ENCODE measurements at regions not wholly inside any gene's neighbourhood (a gene's known extent, or its start where the extent isn't known, plus 50 kb on each side); places are given as distances from the start of the nearest gene placed in this dataset.
A peak's percentile ranks its signal among the peaks of the same experiment; 100 is the strongest.

DNA sequence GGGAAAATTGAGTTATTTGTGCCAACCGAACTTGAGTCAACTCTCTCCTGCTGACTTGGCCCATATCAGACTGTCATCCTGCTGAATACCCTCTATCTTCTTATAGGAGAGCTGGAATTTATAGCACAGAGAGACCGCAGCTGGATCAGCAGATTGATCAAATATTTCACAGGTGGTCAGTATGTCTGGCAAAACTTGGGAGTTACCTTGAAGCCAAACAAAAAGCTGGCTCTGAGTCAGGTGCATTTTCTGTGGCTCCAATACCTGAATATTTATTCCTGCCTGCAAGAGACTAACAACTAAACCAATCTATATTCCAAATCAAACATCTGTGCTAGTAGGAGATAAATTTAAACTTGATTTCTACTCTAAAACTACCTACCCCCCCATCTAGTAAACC, 752.1 kb upstream of the ALCAM start:
- ATAC-seq = no peak
- TF ChIP-seq, protein P1, sequence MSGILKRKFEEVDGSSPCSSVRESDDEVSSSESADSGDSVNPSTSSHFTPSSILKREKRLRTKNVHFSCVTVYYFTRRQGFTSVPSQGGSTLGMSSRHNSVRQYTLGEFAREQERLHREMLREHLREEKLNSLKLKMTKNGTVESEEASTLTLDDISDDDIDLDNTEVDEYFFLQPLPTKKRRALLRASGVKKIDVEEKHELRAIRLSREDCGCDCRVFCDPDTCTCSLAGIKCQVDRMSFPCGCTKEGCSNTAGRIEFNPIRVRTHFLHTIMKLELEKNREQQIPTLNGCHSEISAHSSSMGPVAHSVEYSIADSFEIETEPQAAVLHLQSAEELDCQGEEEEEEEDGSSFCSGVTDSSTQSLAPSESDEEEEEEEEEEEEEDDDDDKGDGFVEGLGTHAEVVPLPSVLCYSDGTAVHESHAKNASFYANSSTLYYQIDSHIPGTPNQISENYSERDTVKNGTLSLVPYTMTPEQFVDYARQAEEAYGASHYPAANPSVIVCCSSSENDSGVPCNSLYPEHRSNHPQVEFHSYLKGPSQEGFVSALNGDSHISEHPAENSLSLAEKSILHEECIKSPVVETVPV (CRISPR knock-in tag; IDR thresholded peaks at IDR 0.05) = no peak
- TF ChIP-seq CSDC2 (CRISPR knock-in tag; IDR thresholded peaks at IDR 0.05) (no peak), ARNTL (CRISPR knock-in tag; IDR thresholded peaks at IDR 0.05; ENCODE audit: borderline replicate concordance, low read depth) (no peak), OSR1 (CRISPR knock-in tag; IDR thresholded peaks at IDR 0.05) (no peak), ISL1 (CRISPR knock-in tag; IDR thresholded peaks at IDR 0.05) (no peak), ZFP3 (CRISPR knock-in tag; IDR thresholded peaks at IDR 0.05) (no peak), ESRRG (CRISPR knock-in tag; IDR thresholded peaks at IDR 0.05) (no peak), ZC3H10 (CRISPR knock-in tag; IDR thresholded peaks at IDR 0.05) (no peak), TOX (CRISPR knock-in tag; IDR thresholded peaks at IDR 0.05; ENCODE audit: borderline replicate concordance) (no peak), GLIS3 (CRISPR knock-in tag; IDR thresholded peaks at IDR 0.05) (no peak), PPARA (CRISPR knock-in tag; IDR thresholded peaks at IDR 0.05; ENCODE audit: borderline replicate concordance) (no peak)

DNA sequence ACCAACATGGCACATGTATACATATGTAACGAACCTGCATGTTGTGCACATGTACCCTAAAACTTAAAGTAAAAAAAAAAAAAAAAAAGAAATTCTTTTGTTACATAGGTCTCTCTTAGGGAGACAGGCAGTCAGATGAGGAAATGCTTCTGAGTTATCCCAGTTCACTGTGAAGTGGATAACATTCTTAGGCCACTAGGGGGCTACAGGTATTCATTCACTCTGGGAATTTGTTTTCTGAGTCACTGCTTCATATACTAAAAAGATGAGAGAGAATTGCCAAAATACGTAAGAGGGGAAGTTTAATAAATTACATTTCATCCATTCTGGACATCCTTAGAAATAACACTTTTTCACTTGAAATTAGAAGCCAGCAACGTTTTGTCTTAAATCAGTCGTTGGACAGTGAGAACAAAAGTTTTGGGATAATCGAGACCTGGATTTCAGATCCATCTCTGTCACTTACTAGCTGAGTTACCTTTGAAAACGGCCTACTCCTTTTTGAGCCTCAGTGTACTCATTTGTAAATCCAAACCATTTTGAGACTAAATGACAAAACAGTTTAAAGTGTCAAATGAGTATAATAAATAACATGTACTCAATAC, 738.4 kb upstream of the ALCAM start:
- ATAC-seq = peak; percentile 93
- TF ChIP-seq RARB (CRISPR knock-in tag; IDR thresholded peaks at IDR 0.05) (no peak), SNAI2 (CRISPR knock-in tag; IDR thresholded peaks at IDR 0.05) (no peak), GLIS3 (CRISPR knock-in tag; IDR thresholded peaks at IDR 0.05) (no peak), BACH2 (CRISPR knock-in tag; IDR thresholded peaks at IDR 0.05; ENCODE audit: borderline replicate concordance) (no peak), ZFP3 (CRISPR knock-in tag; IDR thresholded peaks at IDR 0.05) (no peak), ZC3H10 (CRISPR knock-in tag; IDR thresholded peaks at IDR 0.05) (no peak), ARNTL (CRISPR knock-in tag; IDR thresholded peaks at IDR 0.05; ENCODE audit: borderline replicate concordance, low read depth) (no peak), CSDC2 (CRISPR knock-in tag; IDR thresholded peaks at IDR 0.05) (no peak)
- TF ChIP-seq, protein P2, sequence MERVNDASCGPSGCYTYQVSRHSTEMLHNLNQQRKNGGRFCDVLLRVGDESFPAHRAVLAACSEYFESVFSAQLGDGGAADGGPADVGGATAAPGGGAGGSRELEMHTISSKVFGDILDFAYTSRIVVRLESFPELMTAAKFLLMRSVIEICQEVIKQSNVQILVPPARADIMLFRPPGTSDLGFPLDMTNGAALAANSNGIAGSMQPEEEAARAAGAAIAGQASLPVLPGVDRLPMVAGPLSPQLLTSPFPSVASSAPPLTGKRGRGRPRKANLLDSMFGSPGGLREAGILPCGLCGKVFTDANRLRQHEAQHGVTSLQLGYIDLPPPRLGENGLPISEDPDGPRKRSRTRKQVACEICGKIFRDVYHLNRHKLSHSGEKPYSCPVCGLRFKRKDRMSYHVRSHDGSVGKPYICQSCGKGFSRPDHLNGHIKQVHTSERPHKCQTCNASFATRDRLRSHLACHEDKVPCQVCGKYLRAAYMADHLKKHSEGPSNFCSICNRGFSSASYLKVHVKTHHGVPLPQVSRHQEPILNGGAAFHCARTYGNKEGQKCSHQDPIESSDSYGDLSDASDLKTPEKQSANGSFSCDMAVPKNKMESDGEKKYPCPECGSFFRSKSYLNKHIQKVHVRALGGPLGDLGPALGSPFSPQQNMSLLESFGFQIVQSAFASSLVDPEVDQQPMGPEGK (CRISPR knock-in tag; IDR thresholded peaks at IDR 0.05; ENCODE audit: borderline replicate concordance) = no peak

DNA sequence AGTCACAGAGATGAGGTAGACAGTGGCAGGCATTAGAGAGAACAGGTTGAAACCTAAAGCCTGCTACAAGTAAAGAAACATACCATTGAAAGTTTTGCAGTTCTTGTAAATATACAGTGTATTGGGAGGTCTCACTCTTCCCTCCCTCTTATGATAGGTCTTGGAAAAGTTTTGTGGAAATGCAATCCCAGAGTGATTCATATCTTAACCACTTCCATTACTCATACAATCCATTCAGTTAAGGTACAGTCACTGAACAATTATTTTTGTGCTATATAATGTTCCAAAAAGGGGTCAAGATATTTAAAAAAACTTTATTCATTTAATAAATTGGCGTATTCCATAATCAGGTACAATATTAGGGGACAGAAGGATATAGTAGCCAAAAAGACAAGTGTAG, 737.7 kb upstream of the ALCAM start:
- TF ChIP-seq ZNF8 (CRISPR knock-in tag; IDR thresholded peaks at IDR 0.05) (no peak), ESRRG (CRISPR knock-in tag; IDR thresholded peaks at IDR 0.05) (no peak), BACH2 (CRISPR knock-in tag; IDR thresholded peaks at IDR 0.05; ENCODE audit: borderline replicate concordance) (no peak), ISL1 (CRISPR knock-in tag; IDR thresholded peaks at IDR 0.05) (peak; percentile 34), ARNTL (CRISPR knock-in tag; IDR thresholded peaks at IDR 0.05; ENCODE audit: borderline replicate concordance, low read depth) (no peak), ZNF70 (CRISPR knock-in tag; IDR thresholded peaks at IDR 0.05) (no peak)
- peak; percentile 94 for ATAC-seq

DNA sequence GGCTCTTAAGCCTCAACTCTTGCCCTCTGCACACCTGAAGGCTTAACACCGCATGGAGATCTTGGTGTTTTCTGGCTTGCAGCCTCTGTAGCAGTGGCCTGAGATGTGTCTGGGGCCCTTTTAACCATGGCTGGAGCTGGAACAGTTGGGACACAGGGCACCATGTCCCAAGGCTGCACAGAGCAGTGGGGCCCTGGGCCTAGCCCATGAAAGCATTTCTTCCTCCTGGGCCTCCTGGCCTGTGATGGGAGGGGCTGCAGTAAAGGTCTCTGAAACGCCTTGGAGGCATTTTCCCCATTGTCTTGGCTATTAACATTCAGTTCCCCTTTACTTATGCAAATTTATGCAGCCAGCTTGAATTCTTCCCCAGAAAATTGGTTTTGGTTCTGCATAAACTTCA, 735.5 kb upstream of the ALCAM start:
- no peak for ATAC-seq
- TF ChIP-seq TOX (CRISPR knock-in tag; IDR thresholded peaks at IDR 0.05; ENCODE audit: borderline replicate concordance) (no peak), ISL1 (CRISPR knock-in tag; IDR thresholded peaks at IDR 0.05) (no peak), SNAI2 (CRISPR knock-in tag; IDR thresholded peaks at IDR 0.05) (no peak), OSR1 (CRISPR knock-in tag; IDR thresholded peaks at IDR 0.05) (no peak)
- TF ChIP-seq, protein P1 (CRISPR knock-in tag; IDR thresholded peaks at IDR 0.05) = no peak

DNA sequence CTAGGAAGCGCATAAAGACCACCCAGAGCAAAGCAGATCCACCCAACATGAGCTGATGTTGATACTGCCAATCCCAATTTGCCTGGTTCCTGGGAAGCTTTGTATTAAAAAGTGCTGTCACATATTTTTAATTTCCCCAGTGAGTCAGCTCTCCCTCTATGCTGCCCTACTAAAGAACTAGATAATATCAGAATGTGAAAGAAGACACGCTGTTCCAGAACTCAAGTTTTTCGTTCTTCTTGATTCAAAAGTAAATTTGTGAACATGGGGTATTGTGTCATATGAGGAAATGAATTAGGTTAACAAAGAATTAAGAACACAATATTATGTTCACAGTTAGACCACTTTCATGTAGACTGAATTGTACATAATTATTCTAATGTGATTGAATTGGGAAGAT, 734.2 kb upstream of the ALCAM start:
- no peak for ATAC-seq
- TF ChIP-seq GLIS3 (CRISPR knock-in tag; IDR thresholded peaks at IDR 0.05) (no peak), RARB (CRISPR knock-in tag; IDR thresholded peaks at IDR 0.05) (no peak), SNAI2 (CRISPR knock-in tag; IDR thresholded peaks at IDR 0.05) (no peak)

DNA sequence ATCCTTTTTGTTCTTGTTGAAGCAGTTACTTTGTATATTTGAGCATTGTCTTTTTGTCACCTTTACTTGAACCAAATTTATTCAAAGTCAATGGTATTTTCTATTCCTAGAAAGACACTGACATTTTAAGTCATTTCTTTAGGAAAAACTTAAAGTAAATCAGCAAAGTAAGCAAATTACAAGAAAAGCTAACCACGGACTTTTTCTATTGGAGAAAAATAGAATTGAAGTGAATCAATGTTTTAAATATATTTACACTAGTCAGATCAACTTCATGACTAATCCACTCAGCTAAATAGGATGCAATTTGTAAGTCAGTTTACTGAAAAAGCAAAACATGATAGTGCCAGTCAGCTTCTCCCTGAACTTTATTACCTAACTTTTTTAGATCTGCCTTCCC, 733.8 kb upstream of the ALCAM start:
- no peak for TF ChIP-seq GLIS3 (CRISPR knock-in tag; IDR thresholded peaks at IDR 0.05)
- TF ChIP-seq, protein P3, sequence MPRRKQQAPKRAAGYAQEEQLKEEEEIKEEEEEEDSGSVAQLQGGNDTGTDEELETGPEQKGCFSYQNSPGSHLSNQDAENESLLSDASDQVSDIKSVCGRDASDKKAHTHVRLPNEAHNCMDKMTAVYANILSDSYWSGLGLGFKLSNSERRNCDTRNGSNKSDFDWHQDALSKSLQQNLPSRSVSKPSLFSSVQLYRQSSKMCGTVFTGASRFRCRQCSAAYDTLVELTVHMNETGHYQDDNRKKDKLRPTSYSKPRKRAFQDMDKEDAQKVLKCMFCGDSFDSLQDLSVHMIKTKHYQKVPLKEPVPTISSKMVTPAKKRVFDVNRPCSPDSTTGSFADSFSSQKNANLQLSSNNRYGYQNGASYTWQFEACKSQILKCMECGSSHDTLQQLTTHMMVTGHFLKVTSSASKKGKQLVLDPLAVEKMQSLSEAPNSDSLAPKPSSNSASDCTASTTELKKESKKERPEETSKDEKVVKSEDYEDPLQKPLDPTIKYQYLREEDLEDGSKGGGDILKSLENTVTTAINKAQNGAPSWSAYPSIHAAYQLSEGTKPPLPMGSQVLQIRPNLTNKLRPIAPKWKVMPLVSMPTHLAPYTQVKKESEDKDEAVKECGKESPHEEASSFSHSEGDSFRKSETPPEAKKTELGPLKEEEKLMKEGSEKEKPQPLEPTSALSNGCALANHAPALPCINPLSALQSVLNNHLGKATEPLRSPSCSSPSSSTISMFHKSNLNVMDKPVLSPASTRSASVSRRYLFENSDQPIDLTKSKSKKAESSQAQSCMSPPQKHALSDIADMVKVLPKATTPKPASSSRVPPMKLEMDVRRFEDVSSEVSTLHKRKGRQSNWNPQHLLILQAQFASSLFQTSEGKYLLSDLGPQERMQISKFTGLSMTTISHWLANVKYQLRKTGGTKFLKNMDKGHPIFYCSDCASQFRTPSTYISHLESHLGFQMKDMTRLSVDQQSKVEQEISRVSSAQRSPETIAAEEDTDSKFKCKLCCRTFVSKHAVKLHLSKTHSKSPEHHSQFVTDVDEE (CRISPR knock-in tag; IDR thresholded peaks at IDR 0.05) = no peak
- no peak for TF ChIP-seq OSR1 (CRISPR knock-in tag; IDR thresholded peaks at IDR 0.05)
- ATAC-seq = no peak
